GM12878 (cell line): ENCODE measurements at regions not wholly inside any gene's neighbourhood (a gene's known extent, or its start where the extent isn't known, plus 50 kb on each side); places are given as distances from the start of the nearest gene placed in this dataset.

Source experiments
- ATAC-seq: fragments of 200-7000 bp; cut with Tn5 transposase; 3 replicates; pipeline ENCODE4 v1.9.1; 2020; ENCODE audit warnings: mild to moderate bottlenecking, moderate library complexity
- BruUV-seq: library from RNA; stranded (reverse); fragments of 400-500 nt; replicated peaks from 2 replicates; lab custom pipeline; 2021; lab: Mats Ljungman, UMichigan
- CTCF ChIA-PET: fragments of 300-600 bp; sonication (Branson Sonifier 250); formaldehyde crosslinking; extraction: SDS; loops from one replicate; lab custom pipeline; 2021; ENCODE audit warnings: inconsistent platforms; lab: Yijun Ruan, JAX
- POLR2A ChIA-PET: fragments of 350-600 bp; formaldehyde crosslinking; extraction: SDS; loops from one replicate; lab custom pipeline; 2021; ENCODE audit warnings: inconsistent platforms; lab: Charles Lee
- RAD21 ChIA-PET: fragments of 300-600 bp; sonication (Branson Sonifier 250); formaldehyde crosslinking; loops from one replicate; lab custom pipeline; 2023; ENCODE audit warnings: antibody characterized with exemption; ENCODE audit not compliant: unreplicated experiment; lab: Charles Lee
- SMC1A ChIA-PET: fragments of 300-600 bp; sonication (Branson Sonifier 250); formaldehyde crosslinking; loops from one replicate; lab custom pipeline; 2023; ENCODE audit not compliant: unreplicated experiment, uncharacterized antibody; lab: Charles Lee
- DNase-seq: peaks from one replicate; pipeline ENCODE4 v3.0.0-alpha.2; 2011; ENCODE audit warnings: low read depth, low spot score
- FAIRE-seq: peaks from 3 replicates; lab custom pipeline; 2011; peaks lifted over from hg19 to GRCh38; lab: Jason Lieb, UNC
- H2AFZ ChIP-seq: 2 replicates; pipeline ENCODE4 v1.6.0; 2011; ENCODE audit warnings: low read depth, low read length, control low read depth; ENCODE audit not compliant: control insufficient read depth
- H3K27ac ChIP-seq: 2 replicates; pipeline ENCODE4 v1.5.1; 2011; ENCODE audit warnings: control low read depth; ENCODE audit not compliant: control insufficient read depth, insufficient read depth
- H3K27me3 ChIP-seq, 2 experiments: replicated peaks in 1 of 2; 2 replicates each; pipeline versions ENCODE4 v1.6.0 to v1.6.1; 2011; ENCODE audit warnings: low read length in 1 of 2; ENCODE audit not compliant: control insufficient read depth in 2 of 2, insufficient read depth in 2 of 2
- H3K36me3 ChIP-seq, 2 experiments: 2 replicates each; pipeline ENCODE4 v1.5.1; 2011; ENCODE audit warnings: low read length in 1 of 2; ENCODE audit not compliant: control insufficient read depth in 2 of 2, insufficient read depth in 2 of 2
- H3K4me1 ChIP-seq: 2 replicates; pipeline ENCODE4 v1.6.1; 2011; ENCODE audit warnings: mild to moderate bottlenecking, low read length, moderate library complexity, mixed read lengths; ENCODE audit not compliant: control insufficient read depth, insufficient read depth
- H3K4me2 ChIP-seq: 2 replicates; pipeline ENCODE4 v1.6.0; 2011; ENCODE audit warnings: control low read depth; ENCODE audit not compliant: control insufficient read depth, insufficient read depth
- H3K4me3 ChIP-seq: fragments of 200-600 bp; sonication (generic); 2 replicates; pipeline ENCODE4 v1.5.1; 2016
- H3K79me2 ChIP-seq: 2 replicates; pipeline ENCODE4 v1.6.0; 2011; ENCODE audit warnings: low read length; ENCODE audit not compliant: control insufficient read depth, insufficient read depth
- H3K9ac ChIP-seq: 2 replicates; pipeline ENCODE4 v1.8.0; 2011; ENCODE audit warnings: low read length, control low read depth, mixed read lengths; ENCODE audit not compliant: control insufficient read depth, insufficient read depth
- H3K9me3 ChIP-seq: replicated peaks from 3 replicates; pipeline ENCODE4 v1.5.1; 2011; ENCODE audit warnings: mild to moderate bottlenecking, low read length; ENCODE audit not compliant: control insufficient read depth, insufficient read depth
- H4K20me1 ChIP-seq: 2 replicates; pipeline ENCODE4 v1.6.0; 2011; ENCODE audit not compliant: control insufficient read depth, insufficient read depth
- MXI1 ChIP-seq: fragments of 150-350 bp; IDR thresholded peaks from 2 replicates; pipeline ENCODE4 v1.6.1; 2011; ENCODE audit warnings: low read depth, mild to moderate bottlenecking, inconsistent platforms, low read length, improper control_type of control experiment
- TARDBP ChIP-seq: IDR thresholded peaks from 2 replicates; pipeline ENCODE4 v1.6.1; 2016; ENCODE audit warnings: borderline replicate concordance
- YBX1 ChIP-seq: fragments of 450-650 bp; IDR thresholded peaks from 2 replicates; pipeline ENCODE4 v1.6.1; 2016; ENCODE audit warnings: antibody characterized with exemption
- WGBS: methylation state at CpG from one replicate; pipeline ENCODE4 v1.1.6; 2016; ENCODE audit warnings: low lambda C conversion rate; ENCODE audit not compliant: insufficient replicate concordance, insufficient coverage; ENCODE audit errors: missing lambda C conversion rate; 5-methylcytosine and 5-hydroxymethylcytosine counted together
- in situ Hi-C: fragments of 300-500 bp; cut with MboI; formaldehyde crosslinking; loops from 9 replicates; pipeline ENCODE4 v1.14.3; 2018; ENCODE audit warnings: mixed read lengths
- intact Hi-C: fragments of 100-400 bp; cut with micrococcal nuclease; formaldehyde crosslinking; loops from one replicate; pipeline ENCODE4 v1.14.2; 2022; ENCODE audit not compliant: unreplicated experiment
- TF ChIP-seq, protein P1 (sequence below): fragments of 450-650 bp; IDR thresholded peaks from 2 replicates; pipeline ENCODE4 v1.6.1; 2014; ENCODE audit warnings: mild to moderate bottlenecking
- TF ChIP-seq, protein P2 (sequence below): IDR thresholded peaks from 2 replicates; pipeline ENCODE4 v1.6.1; 2011; ENCODE audit warnings: borderline replicate concordance, low read depth, mild to moderate bottlenecking, moderate library complexity, low read length; ENCODE audit not compliant: insufficient read depth, poor library complexity, severe bottlenecking

DNA sequence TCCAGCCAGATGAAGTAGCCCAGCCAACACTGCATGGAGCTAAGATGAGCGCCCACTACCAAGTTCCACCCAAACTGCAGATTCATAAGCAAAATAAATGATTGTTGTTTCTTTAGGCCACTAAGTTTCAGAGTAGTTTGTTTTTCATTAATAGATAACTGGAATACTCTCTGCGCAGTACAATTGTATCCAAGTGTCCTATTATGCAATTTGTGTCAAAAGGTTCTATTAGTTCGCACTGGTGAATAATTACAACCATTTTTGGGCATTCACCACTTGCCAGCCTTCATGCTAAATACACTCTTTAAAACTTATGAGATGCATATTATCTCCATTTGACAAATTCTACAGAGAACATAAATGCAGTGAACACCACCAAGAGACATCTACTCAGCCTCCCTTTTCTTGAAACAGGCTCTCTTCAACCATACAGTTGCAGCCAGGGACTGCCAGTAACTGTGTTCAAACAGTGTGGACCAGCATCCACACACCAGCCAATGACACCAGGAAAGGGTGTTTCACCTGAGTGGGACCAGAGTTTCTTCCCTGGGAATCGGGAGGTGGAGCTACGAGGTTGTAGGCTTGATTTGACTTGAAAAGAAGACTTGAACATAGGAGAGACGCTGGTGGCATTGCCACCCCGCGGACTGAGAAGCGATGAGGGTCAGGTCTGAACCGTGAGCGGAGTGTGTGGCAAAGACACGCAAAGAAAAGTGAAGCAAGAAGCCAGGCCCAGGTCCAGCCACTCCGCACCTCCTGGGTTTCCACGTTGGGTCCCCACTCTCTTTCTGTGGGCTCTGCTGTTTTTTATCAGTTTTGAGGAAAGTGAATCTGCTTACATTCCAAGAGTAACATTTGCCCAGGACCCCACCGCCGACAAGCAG is 53.0 kb upstream of the FZD10 start:
- BruUV-seq: no TSS peak
- in situ Hi-C loops: no loop called here
- Histone ChIP-seq H3K4me2 (no peak overlapping the region), H4K20me1 (no peaks in the 10 kb centered on the region), H3K79me2 (no peaks in the 10 kb centered on the region), H3K27ac (no peak overlapping the region), H3K9ac (no peak overlapping the region), H3K4me3 (no peak overlapping the region), H3K4me1 (no peaks in the 10 kb centered on the region), H2AFZ (no peak overlapping the region), H3K9me3 (no peaks in the 10 kb centered on the region)
- FAIRE-seq: no peak
- CTCF ChIA-PET: no interaction called here
- SMC1A ChIA-PET: no interaction called here
- intact Hi-C loops: no loop called here
- POLR2A ChIA-PET: no interaction called here
- no peak for TF ChIP-seq YBX1
- TF ChIP-seq, protein P1, sequence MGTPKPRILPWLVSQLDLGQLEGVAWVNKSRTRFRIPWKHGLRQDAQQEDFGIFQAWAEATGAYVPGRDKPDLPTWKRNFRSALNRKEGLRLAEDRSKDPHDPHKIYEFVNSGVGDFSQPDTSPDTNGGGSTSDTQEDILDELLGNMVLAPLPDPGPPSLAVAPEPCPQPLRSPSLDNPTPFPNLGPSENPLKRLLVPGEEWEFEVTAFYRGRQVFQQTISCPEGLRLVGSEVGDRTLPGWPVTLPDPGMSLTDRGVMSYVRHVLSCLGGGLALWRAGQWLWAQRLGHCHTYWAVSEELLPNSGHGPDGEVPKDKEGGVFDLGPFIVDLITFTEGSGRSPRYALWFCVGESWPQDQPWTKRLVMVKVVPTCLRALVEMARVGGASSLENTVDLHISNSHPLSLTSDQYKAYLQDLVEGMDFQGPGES: no peak
- no peak for TF ChIP-seq MXI1
- TF ChIP-seq, protein P2, sequence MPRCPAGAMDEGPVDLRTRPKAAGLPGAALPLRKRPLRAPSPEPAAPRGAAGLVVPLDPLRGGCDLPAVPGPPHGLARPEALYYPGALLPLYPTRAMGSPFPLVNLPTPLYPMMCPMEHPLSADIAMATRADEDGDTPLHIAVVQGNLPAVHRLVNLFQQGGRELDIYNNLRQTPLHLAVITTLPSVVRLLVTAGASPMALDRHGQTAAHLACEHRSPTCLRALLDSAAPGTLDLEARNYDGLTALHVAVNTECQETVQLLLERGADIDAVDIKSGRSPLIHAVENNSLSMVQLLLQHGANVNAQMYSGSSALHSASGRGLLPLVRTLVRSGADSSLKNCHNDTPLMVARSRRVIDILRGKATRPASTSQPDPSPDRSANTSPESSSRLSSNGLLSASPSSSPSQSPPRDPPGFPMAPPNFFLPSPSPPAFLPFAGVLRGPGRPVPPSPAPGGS: no peak
- TF ChIP-seq TARDBP: no peak
- TF ChIP-seq, all 136 proteins: peak for 0
- H3K27me3 ChIP-seq: no peaks in the 10 kb centered on the region
- RAD21 ChIA-PET: no interaction called here
- 38% methylated on average over 16 of the region's 16 CpGs for WGBS
- ATAC-seq (no peak), DNase-seq (no peak)
- no peaks in the 10 kb centered on the region for H3K36me3 ChIP-seq
